ENCODE measurements at regions not wholly inside any gene's neighbourhood (a gene's known extent, or its start where the extent isn't known, plus 50 kb on each side); places are given as distances from the start of the nearest gene placed in this dataset.
A peak's percentile ranks its signal among the peaks of the same experiment; 100 is the strongest.

DNA sequence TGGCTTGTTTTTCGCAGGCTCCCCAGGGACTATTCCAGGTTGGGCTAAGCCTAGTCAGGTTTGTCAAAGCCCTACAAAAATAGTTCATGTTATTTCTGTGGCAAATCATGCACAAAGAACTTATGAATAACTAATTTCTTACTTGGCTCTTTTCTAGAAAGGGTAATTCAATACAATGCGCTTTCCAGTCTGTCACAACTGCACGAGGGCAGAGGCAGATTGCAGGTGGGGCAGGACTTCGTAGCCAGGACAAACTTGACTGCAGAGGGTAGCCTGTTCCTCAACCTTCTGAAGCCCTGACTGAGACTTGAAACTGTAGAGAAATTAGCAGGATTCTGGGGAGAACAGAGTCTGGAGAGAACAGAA, 253.5 kb downstream of the QKI start:
- in situ Hi-C loops (cut with HindIII; ENCODE audit: low pct_unique_long_range_greater_than_20kb, low sequenced_read_pairs) = no loop called here
- no peak for DNase-seq (ENCODE audit: low read depth, low spot score)

DNA sequence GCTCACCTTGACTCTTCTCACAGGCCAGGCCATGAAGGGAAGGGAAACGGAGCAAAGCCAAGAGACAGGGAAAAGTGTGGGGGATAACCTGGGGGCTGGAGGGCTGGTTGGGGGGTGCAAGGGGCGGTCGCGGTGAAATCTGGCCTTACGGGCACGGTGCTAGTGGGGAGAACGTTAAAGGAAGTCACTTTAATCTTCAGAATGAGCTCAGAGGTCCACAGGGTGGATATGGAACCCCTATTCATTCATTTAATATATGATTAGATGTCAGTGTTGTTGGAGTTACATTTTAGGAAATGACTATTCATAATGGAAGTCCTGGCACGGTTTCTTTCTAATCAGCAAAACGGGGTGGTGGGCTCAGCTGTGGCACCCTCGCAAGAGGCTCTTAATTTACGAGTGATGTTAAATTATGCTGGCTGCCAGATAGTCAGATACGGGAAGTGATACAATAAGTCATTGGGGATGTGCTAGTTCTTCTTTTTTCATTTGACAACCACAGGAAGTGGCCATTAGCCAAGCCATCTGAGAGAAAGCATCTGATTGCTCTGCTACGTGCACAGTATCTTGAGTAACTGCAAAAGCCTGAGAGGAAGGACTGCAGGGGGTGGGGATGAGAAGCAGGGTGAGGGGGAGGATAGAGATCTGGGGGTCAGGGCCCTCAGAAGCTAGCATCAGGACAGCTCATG, 253.0 kb downstream of the QKI start:
- in situ Hi-C loops (cut with HindIII; ENCODE audit: low pct_unique_long_range_greater_than_20kb, low sequenced_read_pairs) = no loop called here
- peak; percentile 4 for DNase-seq (ENCODE audit: low read depth, low spot score)

DNA sequence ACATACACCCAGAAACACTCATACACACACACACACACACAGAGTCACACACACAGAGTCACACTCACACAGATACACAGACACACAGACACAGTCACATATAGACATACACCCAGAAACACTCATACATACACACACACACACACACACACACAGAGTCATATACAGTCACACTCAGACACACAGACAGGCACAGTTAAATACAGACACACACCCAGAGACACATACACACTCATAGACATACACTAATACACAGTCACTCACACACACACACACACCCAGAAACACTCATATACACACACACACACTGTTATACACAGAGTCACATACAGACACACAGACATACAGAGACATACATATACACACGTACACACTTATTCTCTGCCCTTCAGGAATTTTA, 250.9 kb downstream of the QKI start:
- in situ Hi-C loops (cut with HindIII; ENCODE audit: low pct_unique_long_range_greater_than_20kb, low sequenced_read_pairs) = no loop called here
- no peak for DNase-seq (ENCODE audit: low read depth, low spot score)

DNA sequence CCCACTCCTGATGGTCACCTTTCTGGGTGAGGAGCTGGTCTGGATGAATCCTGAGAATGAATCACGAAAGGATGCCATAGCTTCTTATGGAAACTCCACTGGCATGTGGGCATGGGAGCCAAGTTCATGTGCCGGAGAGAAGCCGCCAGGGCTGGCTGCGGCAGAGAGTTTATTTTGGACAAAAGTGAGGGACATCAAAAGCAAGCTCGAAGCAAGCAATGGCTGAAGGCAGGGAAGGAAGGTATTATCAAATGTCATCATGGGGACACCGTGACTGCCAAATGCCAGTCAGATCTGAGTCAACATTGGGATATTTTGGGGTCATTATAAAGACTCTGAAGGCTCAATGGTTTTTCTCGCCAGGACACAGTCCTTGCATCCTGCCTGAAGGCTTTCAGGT, 249.1 kb downstream of the QKI start:
- DNase-seq (ENCODE audit: low read depth, low spot score) = no peak
- in situ Hi-C loops (cut with HindIII; ENCODE audit: low pct_unique_long_range_greater_than_20kb, low sequenced_read_pairs) = no loop called here

DNA sequence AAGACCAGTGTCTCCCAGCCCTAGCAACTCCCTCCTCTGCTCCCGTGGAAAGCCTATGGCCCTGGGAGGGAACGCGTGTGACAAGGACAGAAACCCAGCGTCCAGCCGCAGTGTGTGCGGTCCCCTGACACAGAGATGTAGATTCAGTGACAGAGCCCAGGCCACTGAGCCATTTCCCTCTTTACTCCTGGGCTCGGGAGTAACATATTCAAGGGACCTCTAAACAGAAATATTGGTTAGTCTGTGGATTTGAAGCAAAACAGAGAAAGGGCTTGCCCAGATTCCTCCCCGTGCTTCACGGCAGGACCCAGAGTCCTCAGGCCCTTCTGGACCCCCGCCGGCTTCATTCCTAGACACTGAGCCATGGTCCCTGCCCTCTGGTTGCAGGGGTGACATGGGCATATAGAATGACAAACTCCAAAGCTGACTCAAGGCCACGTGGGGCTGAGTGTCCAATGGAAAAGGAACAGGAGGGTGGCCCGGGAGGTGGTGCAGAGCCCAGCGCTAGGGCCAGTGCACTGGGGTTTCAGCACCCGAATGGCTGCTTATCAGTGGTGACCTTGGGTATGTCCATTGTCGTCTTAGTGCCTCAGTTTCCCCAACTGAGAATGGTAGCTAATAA, 248.2 kb downstream of the QKI start:
- DNase-seq (ENCODE audit: low read depth, low spot score) = no peak
- in situ Hi-C loops (cut with HindIII; ENCODE audit: low pct_unique_long_range_greater_than_20kb, low sequenced_read_pairs) = no loop called here

DNA sequence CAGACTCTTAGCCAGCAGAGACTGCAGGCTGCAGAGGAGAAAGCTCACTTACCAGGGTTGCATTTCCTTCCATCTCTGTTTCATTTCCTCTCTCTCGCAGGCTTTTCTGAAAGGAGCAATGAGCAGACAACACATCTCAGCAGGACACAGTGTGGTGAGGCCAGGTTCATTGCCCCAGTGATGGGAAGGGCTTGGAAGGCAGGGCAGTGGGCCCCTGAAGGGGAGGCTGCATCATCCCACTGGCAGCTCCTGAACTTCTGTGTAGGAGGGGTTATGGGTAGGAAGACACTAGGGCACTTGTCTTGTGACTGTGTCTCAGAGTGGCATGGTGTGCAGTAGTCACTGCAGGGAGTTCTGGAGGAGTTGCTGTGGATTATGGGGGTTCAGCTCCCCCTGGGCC, 246.8 kb downstream of the QKI start:
- in situ Hi-C loops (cut with HindIII; ENCODE audit: low pct_unique_long_range_greater_than_20kb, low sequenced_read_pairs) = no loop called here
- DNase-seq (ENCODE audit: low read depth, low spot score) = no peak

DNA sequence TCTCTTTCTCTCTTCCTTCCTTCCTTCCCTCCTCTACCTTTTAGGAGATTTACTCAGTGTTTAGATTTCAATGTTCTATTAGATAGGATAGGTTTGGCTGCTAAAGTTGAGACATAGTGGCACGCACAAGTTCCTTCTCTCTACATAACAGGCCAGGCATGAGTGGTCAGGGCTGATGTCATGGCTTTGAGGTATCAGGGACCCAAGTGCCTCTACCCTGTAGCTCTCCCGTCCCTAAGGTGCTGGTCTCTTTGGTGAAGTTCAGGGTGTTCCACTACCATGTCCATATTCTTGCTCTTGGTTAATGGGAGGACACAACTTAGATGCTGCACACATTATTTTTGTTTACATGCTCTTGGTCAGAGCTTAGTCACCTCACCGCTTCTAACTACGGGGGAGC, 245.3 kb downstream of the QKI start:
- in situ Hi-C loops (cut with HindIII; ENCODE audit: low pct_unique_long_range_greater_than_20kb, low sequenced_read_pairs) = no loop called here
- no peak for DNase-seq (ENCODE audit: low read depth, low spot score)

DNA sequence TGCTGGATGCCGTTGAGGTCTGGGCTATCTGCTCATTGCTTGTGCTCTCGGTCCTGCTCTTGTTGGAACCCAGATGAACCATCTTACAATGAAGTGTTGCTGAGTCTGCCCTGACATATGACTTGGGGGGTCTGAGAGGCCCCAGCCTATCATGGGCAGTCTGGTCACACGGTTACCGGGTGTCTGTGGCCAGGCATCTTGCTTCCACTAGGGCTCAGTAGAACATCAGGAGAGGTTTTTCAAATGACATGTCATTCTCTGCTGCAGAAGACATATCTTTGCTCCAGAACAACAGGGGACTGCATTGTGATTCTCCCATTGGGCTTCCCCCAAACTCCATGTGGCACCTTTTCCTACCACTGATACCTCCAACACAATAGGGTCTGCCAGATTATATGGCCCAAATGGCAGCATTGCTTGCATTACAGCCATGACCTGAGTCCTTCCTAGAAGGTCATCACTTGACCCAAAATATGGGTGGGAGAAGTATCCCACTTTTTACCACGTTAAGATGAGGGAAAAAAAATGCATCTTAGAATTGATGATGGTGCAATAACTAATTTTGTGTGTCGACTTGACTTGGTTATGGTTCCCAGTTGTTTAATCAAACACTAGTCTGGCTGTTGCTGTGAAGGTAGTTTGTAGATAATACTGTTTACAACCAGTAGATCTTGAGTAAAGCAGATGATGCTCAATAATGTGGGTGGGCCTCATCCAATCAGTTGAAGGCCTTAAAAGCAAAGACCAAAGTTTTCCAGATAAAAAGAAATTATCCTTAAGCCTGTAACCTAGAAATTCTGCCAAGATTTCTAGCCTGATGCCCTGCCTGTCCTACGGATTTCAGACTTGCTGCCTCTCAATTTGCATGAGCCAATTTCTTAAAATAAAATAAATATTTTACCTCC, 241.0 kb downstream of the QKI start:
- in situ Hi-C loops (cut with HindIII; ENCODE audit: low pct_unique_long_range_greater_than_20kb, low sequenced_read_pairs) = no loop called here
- DNase-seq (ENCODE audit: low read depth, low spot score) = no peak

DNA sequence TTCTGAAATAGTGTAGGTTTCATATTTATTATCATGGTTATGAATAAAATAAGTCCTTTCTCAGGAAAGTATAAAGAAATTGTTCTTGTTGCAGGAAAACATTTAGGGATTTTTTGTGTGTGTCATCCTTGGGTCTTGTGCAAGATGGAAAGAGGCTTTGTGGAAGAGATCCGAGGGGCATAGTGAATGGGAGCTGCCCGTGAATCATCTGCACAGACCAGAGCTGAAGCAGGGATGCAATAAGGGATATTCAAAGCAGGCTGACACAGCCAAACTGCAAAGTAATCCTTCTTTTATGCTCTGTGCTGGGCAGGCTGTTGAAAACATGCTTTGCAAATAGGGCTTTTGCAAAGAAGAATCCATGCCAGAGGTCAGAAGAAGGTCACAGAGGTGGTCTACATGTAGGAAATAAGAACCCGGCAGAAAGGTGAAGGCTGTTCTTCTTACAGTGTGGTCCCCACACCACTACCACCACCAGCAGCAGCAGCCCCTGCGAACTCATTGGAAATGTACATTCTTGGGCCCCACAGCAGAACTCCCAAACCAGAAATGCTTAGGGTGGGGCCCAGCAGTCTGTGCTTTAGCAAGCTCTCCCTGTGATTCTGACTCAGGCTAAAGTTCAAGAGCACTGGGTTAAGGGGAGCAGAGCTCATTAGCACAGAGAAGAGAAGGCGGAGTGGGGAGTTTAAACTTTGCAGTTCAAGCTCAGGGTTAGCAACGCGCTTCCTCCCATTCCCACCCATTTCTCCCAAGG, 237.6 kb downstream of the QKI start:
- in situ Hi-C loops (cut with HindIII; ENCODE audit: low pct_unique_long_range_greater_than_20kb, low sequenced_read_pairs) = no loop called here

DNA sequence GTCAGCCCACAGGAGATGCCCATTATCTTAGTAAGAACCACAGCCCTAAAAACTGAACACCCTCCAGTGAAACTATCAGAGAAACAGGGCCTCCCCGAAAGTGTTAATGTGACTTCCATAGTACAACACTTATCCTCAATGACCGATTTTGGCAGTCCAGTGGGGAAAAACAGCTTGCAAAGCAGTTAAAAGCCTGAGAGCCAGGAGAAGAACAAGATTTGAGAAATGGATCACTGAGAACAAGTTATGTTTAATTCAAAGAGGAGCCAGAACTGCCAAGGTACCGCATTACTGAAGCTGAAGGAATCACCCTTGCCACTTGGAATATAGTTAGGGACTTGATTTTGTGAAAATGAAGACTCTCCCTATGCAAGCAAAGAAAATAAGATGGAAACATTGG, 236.9 kb downstream of the QKI start:
- DNase-seq (ENCODE audit: low read depth, low spot score) = no peak
- in situ Hi-C loops (cut with HindIII; ENCODE audit: low pct_unique_long_range_greater_than_20kb, low sequenced_read_pairs) = no loop called here

More for the DNA sequence above, 237.6 kb downstream of the QKI start:
- DNase-seq (ENCODE audit: low read depth, low spot score) = no peak

DNA sequence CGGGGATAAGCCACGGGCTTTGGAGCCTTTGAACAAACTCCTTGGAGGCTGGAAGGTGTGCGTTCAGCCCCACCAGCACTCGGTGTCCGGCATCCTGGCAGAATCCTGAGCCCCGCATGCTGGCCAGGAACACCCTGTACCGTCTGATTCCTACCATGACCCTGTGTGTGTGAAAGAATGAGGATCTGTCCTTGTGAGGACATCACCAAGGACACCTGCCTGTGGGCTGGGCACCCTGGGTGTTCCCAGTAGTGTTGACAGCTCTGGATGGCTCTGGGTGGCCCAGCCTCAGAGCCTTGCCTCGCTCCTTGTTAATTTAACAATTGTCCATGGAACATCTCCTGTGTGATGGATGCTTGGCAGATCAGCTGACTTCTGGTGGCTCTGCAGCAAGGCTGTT, 234.3 kb downstream of the QKI start:
- in situ Hi-C loops (cut with HindIII; ENCODE audit: low pct_unique_long_range_greater_than_20kb, low sequenced_read_pairs) = no loop called here
- DNase-seq (ENCODE audit: low read depth, low spot score) = no peak

DNA sequence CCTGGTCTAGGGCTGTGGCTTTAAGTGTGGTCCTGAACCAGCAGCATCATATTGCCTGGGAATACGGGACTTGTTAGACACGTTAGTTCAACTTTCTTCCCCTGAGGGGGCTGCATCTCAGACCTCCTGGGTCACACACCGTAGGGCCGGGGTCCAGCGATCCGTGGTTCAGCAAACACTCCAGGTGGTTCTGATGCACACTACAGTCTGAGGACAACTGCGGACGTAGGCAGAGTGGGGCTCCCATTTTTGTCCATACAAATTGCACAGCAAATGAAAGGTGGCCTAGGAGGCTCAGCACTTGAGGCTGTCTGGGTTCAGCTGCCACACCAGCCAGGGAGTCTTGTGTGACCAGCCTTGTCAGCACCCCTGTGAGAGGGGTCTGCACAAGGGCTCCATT, 233.1 kb downstream of the QKI start:
- in situ Hi-C loops (cut with HindIII; ENCODE audit: low pct_unique_long_range_greater_than_20kb, low sequenced_read_pairs) = no loop called here
- no peak for DNase-seq (ENCODE audit: low read depth, low spot score)

DNA sequence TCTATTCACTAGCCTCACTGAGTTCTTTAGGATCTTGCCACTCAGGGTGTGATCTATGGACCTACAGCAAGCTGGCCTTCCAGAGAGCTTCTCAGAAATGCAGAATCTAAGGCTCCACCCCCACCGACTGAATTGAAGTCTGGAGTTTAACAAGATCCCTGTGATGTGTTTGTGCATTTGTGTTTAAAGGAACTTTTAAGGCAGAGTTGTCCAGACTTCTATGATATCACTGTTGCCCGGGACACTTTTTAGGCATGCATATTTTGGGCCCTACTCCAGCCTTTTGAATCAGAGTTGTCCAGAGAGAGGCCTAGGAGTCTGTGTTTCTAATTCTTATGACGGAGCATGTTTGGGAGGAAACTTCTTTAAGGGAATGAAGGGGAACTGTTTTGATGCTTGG, 232.3 kb downstream of the QKI start:
- in situ Hi-C loops (cut with HindIII; ENCODE audit: low pct_unique_long_range_greater_than_20kb, low sequenced_read_pairs) = no loop called here
- no peak for DNase-seq (ENCODE audit: low read depth, low spot score)

DNA sequence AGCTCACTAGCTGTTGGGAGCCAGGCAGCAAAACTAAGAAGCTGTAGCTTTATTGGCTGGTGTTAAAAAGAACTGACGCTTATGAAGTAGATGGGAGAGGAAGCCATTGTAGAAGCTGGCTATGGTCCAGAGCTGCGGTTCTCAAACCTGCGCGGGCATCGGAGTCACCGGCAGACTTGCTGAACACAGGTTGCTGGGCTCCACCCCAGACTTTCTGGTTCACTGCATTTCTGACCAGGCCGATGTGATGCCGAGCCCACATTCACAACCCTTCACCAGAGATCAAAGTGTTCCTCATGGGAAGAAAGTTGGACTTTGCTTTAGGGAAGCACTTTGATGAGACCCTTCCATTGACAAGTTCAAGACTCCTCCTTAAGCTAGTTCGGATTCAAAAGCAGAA, 231.6 kb downstream of the QKI start:
- in situ Hi-C loops (cut with HindIII; ENCODE audit: low pct_unique_long_range_greater_than_20kb, low sequenced_read_pairs) = no loop called here
- DNase-seq (ENCODE audit: low read depth, low spot score) = no peak

DNA sequence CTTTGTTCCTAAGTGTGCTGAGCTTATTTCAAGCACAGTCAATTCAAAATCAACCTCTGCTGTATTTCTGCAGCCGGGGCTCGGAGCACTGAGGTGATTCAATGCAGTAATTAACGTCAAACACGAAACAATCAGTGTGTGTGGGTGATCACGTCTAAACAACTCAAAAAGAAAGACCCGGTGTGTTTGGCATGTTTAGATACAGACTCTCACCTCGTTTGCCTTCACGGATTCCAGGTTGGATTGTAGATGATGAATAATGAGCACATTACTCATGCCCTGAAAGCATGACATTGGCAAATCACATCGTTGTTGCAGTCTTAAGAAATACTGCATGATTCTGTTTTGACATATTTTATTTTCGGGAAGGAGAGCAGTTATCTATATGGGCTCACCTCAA, 231.0 kb downstream of the QKI start:
- in situ Hi-C loops (cut with HindIII; ENCODE audit: low pct_unique_long_range_greater_than_20kb, low sequenced_read_pairs) = no loop called here
- no peak for DNase-seq (ENCODE audit: low read depth, low spot score)

DNA sequence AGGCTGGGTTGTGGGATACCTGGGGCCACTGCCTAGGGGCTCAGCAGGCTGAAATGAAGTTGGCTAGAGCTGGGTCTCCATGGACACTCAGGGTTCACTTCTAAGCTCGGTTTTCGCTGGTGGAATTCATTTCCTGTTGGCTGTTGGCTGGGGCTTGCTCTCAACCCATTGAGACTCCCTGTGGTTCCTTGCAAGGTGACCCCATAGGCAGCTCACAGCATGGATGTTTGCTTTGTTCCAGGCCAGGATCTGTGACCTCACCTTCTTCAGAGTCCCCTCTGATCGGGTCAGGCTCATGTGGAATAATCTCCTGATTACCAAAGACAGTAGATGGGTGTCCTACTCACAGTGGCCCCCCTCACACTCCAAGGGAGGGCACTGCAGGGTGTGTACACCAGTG, 229.3 kb downstream of the QKI start:
- in situ Hi-C loops (cut with HindIII; ENCODE audit: low pct_unique_long_range_greater_than_20kb, low sequenced_read_pairs) = no loop called here
- no peak for DNase-seq (ENCODE audit: low read depth, low spot score)

DNA sequence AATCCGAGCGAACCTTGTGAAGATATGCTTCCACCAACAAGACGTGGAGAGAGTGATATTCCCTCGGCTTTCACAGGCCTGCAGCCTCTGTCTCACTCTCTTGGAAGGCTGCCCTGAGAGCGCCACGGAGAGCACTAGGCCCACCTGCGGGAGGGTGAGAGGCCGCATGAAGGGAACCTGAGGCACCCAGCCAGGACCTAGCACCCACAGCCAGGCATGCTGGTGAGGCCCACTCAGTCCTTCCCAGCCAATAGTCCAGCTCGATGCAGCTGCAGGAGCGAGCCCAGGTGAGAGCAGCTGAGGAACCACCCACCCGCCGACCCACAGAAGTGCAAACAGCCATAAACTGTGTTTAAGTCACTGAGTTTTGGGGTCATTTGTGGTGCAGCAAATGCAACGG, 227.2 kb downstream of the QKI start:
- in situ Hi-C loops (cut with HindIII; ENCODE audit: low pct_unique_long_range_greater_than_20kb, low sequenced_read_pairs) = no loop called here
- no peak for DNase-seq (ENCODE audit: low read depth, low spot score)

DNA sequence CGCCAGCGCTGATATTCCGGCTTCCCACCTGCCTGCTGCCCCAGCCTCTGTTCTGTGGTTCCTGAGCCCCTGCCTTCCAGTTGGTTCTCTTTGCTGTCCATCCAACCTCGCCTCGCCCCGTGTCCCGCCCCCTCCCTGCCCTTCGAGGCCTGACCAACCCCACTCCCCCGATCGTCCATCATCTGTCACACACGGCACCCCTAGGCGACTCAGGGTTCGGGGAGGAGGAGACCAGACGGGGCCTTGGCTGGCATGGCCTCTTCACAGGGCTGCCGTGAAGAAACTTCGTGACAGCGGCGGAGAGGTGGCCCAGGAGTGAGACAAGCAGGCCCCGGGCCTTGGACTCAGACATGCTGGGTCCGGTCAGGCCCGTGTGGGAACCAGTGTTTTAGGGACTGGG, 226.1 kb downstream of the QKI start:
- in situ Hi-C loops (cut with HindIII; ENCODE audit: low pct_unique_long_range_greater_than_20kb, low sequenced_read_pairs) = no loop called here
- no peak for DNase-seq (ENCODE audit: low read depth, low spot score)
